H1 (cell line): ENCODE measurements at regions not wholly inside any gene's neighbourhood (a gene's known extent, or its start where the extent isn't known, plus 50 kb on each side); places are given as distances from the start of the nearest gene placed in this dataset.

Experiments
- NANOG ChIP-seq: IDR thresholded peaks from 2 replicates; pipeline ENCODE4 v1.6.1; 2011; ENCODE audit warnings: low read length, low read depth, mild to moderate bottlenecking, inconsistent platforms; ENCODE audit not compliant: insufficient read depth, poor library complexity, severe bottlenecking
- SIN3A ChIP-seq, 2 experiments: IDR thresholded peaks in 1 of 2; conservative IDR thresholded peaks in 1 of 2; 2 replicates each; pipeline ENCODE4 v1.6.1; 2011 to 2012; ENCODE audit warnings: low read length in 2 of 2, improper control_type of control experiment in 1 of 2, low read depth in 1 of 2, mild to moderate bottlenecking in 1 of 2

GRCh38 chr6:163776906-163777686, 362.6 kb downstream of the QKI start (continued):
- TF ChIP-seq SIN3A (conservative IDR thresholded peaks at IDR 0.05 in 1 of 2, IDR thresholded peaks at IDR 0.05 in 1 of 2; ENCODE audit: low read depth in 1 of 2, low read length in 2 of 2) (no peak), NANOG (no peak)
